ENCODE measurements at regions not wholly inside any gene's neighbourhood (a gene's known extent, or its start where the extent isn't known, plus 50 kb on each side); places are given as distances from the start of the nearest gene placed in this dataset.

DNA sequence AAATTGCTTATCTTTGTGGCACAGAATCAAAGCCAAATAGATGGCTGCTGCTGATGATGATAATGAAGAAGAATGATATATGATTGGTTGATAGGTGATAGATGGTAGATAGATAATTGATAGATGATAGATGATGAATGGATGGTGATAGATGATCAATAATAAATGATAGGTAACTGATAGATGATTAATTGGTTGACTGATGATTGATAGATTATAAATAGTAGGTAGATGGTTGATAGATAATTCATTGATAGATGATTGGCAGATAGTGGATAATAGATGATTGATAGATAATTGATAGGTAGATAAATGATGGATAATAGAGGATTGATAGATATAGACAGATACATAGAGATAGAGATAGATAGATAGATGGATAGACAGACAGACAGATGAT is 430.2 kb downstream of the EIPR1 start:
- no peak for DNase-seq (ENCODE audit: low spot score)
- in situ Hi-C loops (cut with HindIII; ENCODE audit: low sequenced_read_pairs) = no loop called here

DNA sequence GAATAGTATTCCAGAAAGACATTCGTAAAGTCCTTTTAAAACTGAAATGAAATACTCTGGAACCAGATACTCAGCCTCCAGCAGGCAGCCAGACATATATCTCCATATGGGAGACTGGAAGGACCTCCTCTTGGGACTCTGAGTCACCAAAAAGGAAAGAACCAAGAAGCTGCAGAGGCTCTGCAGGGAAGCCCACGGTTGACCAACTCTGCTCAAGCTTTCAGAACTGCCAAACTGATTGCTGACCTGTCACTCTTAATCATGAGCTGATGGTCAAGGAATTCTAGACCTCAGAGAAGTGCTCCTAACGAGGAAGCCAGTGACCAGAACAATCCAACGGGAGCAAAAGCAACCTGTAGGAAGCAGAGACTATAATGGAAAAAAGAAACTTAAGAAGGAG is 434.7 kb downstream of the EIPR1 start:
- no peak for DNase-seq (ENCODE audit: low spot score)
- in situ Hi-C loops (cut with HindIII; ENCODE audit: low sequenced_read_pairs) = no loop called here

DNA sequence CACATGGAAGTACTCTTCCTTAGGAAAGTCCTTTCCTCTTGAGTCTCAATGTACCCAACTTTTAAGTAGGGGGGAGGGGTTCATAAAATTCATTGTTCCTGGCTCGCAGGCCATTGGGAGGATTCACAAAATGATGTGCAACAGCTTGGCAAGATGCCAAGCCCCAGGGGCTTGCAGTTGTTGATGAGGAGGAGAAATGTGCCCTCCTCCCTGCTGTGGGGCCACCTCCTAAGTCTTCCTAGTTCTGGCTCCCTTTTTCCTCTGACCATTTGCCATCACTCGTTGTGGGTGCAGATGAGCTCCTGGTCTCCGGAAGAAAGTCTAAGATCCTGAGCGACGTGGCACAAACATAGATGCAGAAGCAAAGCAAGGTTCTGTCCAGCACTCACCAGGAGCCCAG is 435.4 kb downstream of the EIPR1 start:
- in situ Hi-C loops (cut with HindIII; ENCODE audit: low sequenced_read_pairs) = no loop called here

DNA sequence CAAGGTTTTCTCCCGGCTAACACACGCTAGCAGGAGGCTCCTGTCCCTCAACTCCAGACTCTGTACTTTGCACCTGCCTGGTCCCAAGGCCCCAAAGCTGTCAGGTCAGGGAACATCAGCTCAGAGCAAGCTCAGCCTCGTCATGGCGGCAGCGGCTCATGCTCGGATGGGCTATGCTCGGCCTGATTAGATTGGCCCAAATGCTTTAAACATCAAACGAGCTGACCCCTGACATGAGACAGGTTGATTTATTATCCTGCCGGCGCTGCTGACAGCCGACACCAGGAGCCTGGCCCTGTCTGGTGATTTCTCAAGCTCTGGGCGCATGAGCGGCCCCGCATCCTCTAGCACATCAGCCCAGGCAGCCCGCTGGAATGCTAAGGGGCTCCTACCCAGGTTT is 436.4 kb downstream of the EIPR1 start:
- no peak for DNase-seq (ENCODE audit: low spot score)
- in situ Hi-C loops (cut with HindIII; ENCODE audit: low sequenced_read_pairs) = no loop called here

More for the DNA sequence above, 435.4 kb downstream of the EIPR1 start:
- DNase-seq (ENCODE audit: low spot score) = no peak

DNA sequence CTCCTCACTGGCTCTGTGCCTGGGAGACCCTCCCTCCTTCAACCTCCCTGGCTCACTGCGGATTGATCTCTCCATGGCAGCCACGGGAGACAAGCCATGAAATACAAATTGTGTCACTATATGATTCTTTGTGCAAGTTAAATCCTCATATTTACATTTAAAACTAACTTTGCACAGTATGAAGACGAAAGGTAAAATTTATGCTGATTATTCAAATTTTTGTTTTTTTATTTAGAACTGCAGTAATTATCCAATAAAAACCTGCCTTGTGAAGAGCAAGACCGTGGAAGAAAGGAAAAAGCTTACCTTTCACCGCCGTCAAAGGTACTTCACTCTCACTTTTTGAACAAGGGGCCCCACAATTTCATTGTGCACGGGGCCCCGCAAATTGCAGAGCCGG is 436.9 kb downstream of the EIPR1 start:
- in situ Hi-C loops (cut with HindIII; ENCODE audit: low sequenced_read_pairs) = no loop called here
- DNase-seq (ENCODE audit: low spot score) = no peak

DNA sequence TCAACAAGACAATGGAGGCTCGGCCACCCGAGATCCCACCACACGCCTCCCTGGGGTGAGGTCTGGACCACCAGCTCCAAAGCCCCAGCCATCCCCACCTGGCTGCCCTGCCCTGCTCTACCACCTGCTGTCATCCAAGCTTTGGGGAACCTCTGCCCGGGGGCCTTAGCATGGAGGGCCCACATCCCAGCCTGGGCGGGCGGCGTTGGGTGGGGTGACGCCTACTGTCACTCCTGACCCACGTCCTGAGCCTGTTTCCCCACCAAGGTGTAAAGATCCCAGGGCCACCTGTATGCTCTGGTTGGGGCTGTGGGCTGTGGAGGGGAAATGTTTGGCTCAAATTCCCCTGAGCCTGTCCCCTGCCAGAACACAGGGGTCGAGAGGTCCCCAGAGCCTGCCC is 437.6 kb downstream of the EIPR1 start:
- in situ Hi-C loops (cut with HindIII; ENCODE audit: low sequenced_read_pairs) = no loop called here
- no peak for DNase-seq (ENCODE audit: low spot score)

DNA sequence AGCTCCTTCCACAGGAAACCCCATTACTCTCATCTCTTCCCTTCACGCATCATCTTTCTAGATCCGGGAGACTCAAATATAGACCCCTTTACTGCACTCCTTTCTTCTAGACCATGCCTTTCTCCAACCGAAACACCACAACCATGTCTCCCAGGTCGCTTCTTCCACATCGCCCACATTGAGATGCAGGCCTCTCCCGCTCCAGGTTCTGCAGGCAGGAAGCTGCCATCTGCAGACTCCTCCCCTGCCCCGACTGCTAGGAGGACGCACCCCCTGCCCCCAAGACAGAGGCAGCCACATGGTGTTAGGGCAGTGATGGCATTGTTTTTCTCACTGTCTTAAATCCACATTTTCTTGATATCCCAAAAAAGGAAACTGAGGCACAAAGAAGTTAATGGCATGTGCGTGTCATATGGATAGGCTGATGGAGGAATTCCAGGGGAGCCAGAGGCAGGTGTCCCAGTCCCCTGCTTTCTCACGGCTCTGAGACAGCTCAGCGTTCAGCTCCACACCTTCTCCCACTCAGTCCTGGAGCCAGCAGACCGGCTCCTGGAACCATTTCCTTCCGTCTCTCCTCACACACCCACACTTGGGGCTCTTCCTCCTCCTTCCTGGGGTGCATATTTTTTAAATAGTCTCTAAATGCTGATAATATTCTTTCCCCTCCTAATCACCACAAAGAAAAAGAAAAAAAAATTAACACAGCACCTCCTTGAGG is 438.4 kb downstream of the EIPR1 start:
- DNase-seq (ENCODE audit: low spot score) = no peak
- in situ Hi-C loops (cut with HindIII; ENCODE audit: low sequenced_read_pairs) = no loop called here

DNA sequence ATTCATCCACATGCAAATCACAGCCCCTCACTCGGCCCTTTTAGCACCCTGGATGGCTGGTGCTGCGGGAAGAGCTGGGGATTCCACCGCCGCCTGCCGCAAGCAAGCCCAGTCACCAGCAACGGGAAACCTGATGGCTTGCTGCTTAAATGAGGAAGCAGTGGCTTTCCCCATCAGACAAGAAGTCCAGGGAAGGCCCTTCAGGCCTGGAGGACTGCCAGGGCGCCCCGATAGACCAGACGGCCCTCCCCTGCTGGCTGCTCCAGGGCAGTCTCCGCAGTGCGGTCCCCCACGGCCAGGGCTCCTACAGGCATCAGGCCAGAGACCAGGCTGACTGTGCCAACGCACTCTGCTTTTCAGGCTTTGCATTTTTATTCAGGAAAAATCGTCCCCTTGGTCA is 439.1 kb downstream of the EIPR1 start:
- peak; percentile 14 for DNase-seq (ENCODE audit: low spot score)
- in situ Hi-C loops (cut with HindIII; ENCODE audit: low sequenced_read_pairs) = no loop called here

DNA sequence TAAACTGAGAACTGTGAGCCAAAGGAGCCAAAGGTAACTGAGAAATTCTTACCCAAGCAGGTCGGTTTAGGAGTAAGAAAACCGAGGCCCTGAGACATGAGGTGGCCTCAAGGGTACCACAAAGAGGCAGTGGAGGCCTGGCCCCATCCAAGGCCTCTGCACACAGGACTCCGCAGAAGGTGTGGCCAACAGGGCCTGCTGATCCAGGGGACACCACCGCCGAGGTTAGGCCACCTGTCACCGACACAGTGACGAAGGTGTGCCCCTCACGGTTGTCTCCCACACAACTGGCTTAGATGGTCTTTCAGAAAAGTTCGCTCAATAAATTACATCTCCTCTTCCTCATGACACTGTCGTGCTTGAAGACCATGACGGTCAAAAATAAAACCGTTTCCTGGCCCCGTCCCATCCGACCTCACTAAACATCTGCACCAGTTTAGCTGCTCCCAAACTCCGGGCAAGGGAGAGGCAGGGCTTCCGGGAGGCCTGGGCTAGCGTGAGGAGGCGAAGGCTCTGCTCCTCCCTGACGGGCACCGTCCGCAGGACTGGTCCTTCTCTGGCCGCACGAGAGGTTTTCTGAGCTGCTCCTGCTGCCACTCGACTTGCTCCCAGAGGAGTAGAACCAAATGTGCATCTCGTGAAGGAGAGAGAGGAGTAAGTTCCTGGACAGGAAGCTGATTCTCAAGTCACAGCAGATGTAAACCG is 442.0 kb downstream of the EIPR1 start:
- DNase-seq (ENCODE audit: low spot score) = no peak
- in situ Hi-C loops (cut with HindIII; ENCODE audit: low sequenced_read_pairs) = no loop called here

DNA sequence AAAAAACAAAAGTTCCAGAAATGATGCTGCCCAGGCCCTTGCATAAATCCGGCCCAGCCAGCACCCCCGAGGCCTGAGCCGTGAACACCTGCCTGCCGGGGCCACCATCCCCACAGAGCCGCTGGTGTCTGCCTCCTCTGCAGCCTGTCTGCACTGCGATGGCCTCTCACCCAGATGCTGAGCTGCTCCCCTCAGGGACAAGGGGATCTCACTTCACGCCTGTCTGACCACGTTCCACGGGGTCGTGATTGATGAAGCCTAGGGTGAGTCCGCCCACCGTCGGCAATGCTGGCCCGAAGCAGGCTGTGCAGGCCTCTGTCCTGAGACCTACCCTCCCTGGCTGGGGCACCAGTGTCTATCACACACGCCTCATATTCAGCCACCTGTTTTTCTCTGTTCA is 444.2 kb downstream of the EIPR1 start:
- no peak for DNase-seq (ENCODE audit: low spot score)
- in situ Hi-C loops (cut with HindIII; ENCODE audit: low sequenced_read_pairs) = no loop called here

DNA sequence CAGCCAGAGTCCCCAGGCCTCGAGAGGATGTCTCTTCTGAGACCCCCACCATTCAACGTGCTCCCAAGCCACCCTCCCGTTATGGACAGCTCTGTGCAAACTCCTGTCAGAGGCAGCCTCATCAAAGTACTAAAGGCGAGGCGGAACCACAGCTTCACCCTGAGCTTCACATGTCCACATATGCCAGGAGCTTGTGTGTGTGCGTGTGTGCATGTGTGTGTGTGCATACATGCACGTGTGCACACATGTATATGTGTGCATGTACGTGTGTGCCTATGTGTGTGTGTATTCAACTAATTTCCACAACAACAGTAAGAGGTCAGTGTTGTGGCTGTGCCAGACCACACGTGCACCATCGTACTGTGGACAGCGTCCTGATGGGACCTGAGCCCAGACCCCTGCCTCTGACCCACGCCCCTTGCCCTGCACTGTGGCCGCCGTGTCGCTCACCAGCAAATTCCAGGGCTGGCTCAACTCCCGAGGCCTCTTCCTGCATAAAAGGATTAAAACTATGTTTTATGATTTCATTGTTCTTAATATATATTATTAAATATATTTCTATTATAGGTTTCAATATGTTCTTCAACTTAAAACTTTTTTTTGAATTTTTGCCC is 444.8 kb downstream of the EIPR1 start:
- in situ Hi-C loops (cut with HindIII; ENCODE audit: low sequenced_read_pairs) = no loop called here
- no peak for DNase-seq (ENCODE audit: low spot score)

DNA sequence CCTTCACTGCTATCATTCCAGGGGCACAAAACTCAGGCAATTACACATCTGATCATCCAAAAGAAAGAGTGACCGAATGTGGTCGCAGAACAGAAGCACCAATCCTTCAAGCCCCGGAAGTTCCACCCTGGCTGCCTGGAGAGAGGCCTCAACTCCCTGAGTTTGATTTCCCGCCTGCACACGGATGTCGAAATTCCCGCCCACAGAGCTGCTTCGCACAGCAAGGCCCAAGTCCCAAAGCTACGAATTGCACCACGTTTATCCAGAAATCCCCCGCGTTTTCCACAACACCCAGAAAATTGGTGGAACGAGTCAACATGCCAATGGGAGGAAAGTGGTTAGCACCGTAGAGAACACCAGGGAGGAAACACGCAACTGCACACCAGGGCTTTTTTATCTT is 445.4 kb downstream of the EIPR1 start:
- DNase-seq (ENCODE audit: low spot score) = no peak
- in situ Hi-C loops (cut with HindIII; ENCODE audit: low sequenced_read_pairs) = no loop called here

DNA sequence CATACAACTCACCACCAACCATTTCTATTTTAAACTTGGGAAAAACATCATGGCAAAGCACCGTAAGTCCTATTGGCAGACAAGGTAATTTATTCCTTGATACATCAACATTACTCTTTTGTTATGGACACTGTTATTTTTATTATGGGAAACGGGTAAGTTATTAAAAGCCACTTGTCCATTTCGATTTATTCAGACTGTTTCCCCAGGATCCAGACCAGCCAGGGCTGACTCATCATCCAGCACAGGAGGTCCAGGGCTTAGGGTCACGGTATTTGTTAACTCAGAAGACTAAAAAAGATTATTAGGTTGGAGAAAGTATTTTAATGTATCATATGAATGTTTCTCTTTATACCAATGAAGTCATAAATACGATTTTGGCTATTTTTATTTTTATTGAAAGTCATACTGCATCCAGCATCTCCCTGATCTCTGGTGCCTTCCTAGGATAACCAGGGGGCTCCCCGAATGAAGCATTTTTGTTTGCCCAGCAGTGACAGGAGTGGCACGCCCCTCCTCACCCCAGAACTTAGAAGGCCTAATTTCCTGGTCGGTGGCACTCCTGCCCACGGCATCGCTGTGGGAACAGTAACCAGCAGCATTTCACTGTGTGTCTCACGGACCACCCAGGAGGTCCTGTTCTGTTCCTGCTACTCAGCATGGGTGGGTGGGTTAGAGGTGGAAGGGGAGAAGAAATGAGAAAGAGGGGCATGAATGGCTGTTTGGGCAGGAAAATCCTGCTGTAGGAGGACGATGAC is 446.1 kb downstream of the EIPR1 start:
- no peak for DNase-seq (ENCODE audit: low spot score)
- in situ Hi-C loops (cut with HindIII; ENCODE audit: low sequenced_read_pairs) = no loop called here

DNA sequence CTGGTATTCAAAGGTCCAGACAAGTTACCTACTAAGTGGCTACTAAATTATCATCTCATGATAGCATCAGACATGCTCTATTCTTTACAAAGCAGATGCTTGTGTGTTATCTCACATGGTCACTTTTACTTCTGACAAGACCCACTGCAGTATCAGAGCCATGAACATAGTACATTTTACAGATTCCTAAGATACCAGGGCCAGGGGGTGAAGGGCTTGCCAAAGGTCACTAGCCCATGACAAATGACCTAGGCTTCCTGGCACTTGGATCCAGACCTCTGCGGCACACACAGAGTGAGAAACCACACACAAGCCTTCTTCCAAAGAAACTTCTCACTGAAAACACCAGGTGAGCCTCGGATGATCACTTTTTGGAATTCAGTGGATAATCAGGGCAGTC is 446.8 kb downstream of the EIPR1 start:
- no peak for DNase-seq (ENCODE audit: low spot score)
- in situ Hi-C loops (cut with HindIII; ENCODE audit: low sequenced_read_pairs) = no loop called here

DNA sequence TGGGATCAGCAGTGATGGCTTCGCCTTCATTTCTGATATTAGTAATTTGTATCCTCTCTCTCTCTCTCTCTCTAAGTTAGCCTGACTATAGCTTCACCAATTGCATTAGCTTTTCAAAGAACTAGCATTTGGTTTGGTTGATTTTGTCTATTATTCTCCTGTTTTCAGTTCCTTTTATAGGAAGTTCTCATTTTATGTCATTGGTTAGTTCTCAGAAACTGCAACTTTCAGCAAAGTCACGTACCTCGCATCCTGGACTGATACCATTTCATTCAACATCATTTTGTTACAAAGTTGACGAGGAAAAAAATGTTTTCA is 450.8 kb downstream of the EIPR1 start:
- no peak for DNase-seq (ENCODE audit: low spot score)
- in situ Hi-C loops (cut with HindIII; ENCODE audit: low sequenced_read_pairs) = no loop called here

DNA sequence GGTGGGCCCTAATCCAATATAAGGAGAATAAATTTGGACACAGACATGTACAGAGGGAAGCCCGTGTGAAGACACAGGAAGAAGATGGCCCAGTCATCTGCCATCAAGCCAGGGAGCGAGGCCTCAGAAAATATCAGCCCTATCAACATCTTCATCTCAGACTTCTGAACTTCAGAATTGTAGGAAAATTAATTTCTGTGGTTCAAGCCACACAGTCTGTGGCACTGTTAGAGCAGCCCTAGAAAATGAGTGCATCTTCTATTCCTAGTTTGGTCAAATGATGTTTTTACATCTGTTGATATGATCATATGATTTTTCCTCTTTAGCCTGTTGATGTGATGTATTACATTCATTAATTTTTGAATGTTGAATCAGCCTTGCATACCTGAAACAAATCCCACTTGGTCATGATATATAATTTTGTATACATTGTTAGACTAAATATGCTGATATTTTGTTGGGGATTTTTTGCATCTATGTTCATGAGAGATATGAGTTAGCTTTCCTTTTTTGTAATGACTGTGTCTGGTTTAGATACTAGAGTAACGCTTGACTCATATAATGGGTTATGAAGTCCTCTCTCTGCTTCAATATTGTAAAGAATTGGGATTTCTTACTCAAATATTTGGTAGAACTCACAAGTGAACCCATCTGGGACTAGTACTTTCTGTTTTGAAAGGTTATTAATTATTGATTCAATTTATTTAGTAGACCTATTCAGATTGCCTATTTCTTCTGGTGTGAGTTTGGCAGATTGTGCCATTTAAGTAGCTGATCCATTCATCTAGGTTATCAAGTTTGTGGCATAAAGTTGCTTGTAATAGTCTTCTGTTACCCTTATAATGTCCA is 451.4 kb downstream of the EIPR1 start:
- no peak for DNase-seq (ENCODE audit: low spot score)
- in situ Hi-C loops (cut with HindIII; ENCODE audit: low sequenced_read_pairs) = no loop called here

DNA sequence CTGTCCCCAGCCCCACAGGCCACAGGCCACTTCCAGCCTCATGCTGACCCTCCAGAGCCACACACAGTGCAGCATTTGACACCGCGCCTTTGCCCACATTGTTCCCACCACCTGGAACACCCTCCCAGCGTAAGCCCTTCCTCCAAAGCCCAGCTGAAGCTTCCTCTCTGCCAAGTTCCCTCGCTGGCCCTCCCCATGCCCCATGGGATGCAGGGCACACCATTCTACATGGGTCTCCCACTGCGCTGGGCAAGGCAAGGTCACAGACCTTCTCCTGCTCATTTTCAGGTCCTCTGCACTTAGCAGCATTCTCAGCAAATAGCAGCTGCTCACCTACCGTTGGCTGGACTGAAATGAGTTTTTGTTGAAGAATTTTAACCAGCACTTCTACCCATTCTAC is 455.5 kb downstream of the EIPR1 start:
- DNase-seq (ENCODE audit: low spot score) = no peak
- in situ Hi-C loops (cut with HindIII; ENCODE audit: low sequenced_read_pairs) = no loop called here

DNA sequence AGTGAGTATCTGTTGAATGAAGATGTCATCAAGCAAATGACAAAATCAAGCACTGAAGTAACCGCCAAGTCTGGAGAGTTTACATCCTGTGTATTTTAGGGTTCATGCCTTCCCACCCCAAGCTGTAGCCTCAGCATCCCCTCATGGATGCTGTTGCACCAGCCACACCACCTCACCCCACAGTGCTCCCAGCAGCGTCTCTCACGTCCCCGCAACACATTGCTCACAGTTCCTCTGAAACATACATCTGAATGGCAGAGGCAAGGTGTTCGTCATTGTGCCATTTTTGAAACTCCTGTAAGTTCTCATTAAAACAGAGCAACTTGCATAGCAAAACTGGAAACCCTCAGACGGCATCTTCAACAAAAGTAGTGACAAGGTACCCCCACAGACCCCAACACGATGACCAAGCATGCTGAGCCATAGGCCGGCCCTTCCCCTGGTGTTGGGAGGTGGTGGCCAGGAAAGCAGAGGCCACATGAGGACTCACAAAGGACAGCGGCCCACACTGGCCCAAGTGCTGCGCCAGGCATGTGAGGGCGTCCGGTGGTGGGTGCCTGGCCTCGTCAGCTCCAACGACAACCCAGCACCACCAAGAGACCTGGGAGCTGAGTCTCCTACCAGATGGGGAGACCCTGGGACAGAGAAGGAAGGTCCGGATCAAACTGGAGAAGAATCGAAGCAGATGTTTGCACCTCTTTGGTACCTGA is 456.5 kb downstream of the EIPR1 start:
- DNase-seq (ENCODE audit: low spot score) = no peak
- in situ Hi-C loops (cut with HindIII; ENCODE audit: low sequenced_read_pairs) = no loop called here
